ENCODE measurements at regions not wholly inside any gene's neighbourhood (a gene's known extent, or its start where the extent isn't known, plus 50 kb on each side); places are given as distances from the start of the nearest gene placed in this dataset.
"Not testable (repeated sequence)": the region's sequence is repeated elsewhere in the genome, so short reads cannot be mapped to it uniquely, and the experiment has no call there.

- no peak overlapping the region for H3K4me3 Mint-ChIP-seq
- no peaks in the 10 kb centered on the region for H3K27me3 Mint-ChIP-seq
- H3K4me1 Mint-ChIP-seq, result no peaks in the 10 kb centered on the region
- H3K9me3 Mint-ChIP-seq, result peaks cover 0 to 6% (median 2%) of the 10 kb centered on the region in 3 donors
- H3K36me3 Mint-ChIP-seq, result no peaks in the 10 kb centered on the region
- H3K27ac Mint-ChIP-seq, result no peak overlapping the region
Measured at GRCh38 chr1:90317628-90318027, 322.7 kb downstream of the ZNF326 start.

- no peak overlapping the region for H3K27ac Mint-ChIP-seq
- peaks cover 0 to 8% (median 0%) of the 10 kb centered on the region in 3 donors for H3K9me3 Mint-ChIP-seq
- no peaks in the 10 kb centered on the region for H3K36me3 Mint-ChIP-seq
- H3K27me3 Mint-ChIP-seq, result no peaks in the 10 kb centered on the region
- H3K4me3 Mint-ChIP-seq, result no peak overlapping the region
- no peaks in the 10 kb centered on the region for H3K4me1 Mint-ChIP-seq
Measured at GRCh38 chr1:90314533-90314932, 319.6 kb downstream of the ZNF326 start.

GRCh38 chr1:90313778-90314177, 318.9 kb downstream of the ZNF326 start:
- no peak overlapping the region for H3K27ac Mint-ChIP-seq
- no peak overlapping the region for H3K4me3 Mint-ChIP-seq
- peaks cover 0 to 8% (median 0%) of the 10 kb centered on the region in 3 donors for H3K9me3 Mint-ChIP-seq
- no peaks in the 10 kb centered on the region for H3K27me3 Mint-ChIP-seq
- H3K36me3 Mint-ChIP-seq, result no peaks in the 10 kb centered on the region
- no peaks in the 10 kb centered on the region for H3K4me1 Mint-ChIP-seq

GRCh38 chr1:90309806-90310205, 314.9 kb downstream of the ZNF326 start:
- peaks cover 1 to 7% (median 7%) of the 10 kb centered on the region in 3 donors for H3K9me3 Mint-ChIP-seq
- H3K4me3 Mint-ChIP-seq, result no peak overlapping the region
- H3K27me3 Mint-ChIP-seq, result no peaks in the 10 kb centered on the region
- H3K36me3 Mint-ChIP-seq, result no peaks in the 10 kb centered on the region
- no peaks in the 10 kb centered on the region for H3K4me1 Mint-ChIP-seq
- H3K27ac Mint-ChIP-seq, result no peak overlapping the region

GRCh38 chr1:90308421-90308820, 313.5 kb downstream of the ZNF326 start:
- Mint-ChIP-seq H3K27ac (no peak overlapping the region), H3K4me3 (no peak overlapping the region), H3K27me3 (no peaks in the 10 kb centered on the region), H3K36me3 (no peaks in the 10 kb centered on the region), H3K9me3 (peaks cover 1 to 7% (median 7%) of the 10 kb centered on the region in 3 donors), H3K4me1 (no peaks in the 10 kb centered on the region)

- Mint-ChIP-seq H3K4me3 (no peak overlapping the region), H3K27me3 (no peaks in the 10 kb centered on the region), H3K9me3 (peaks cover 1 to 7% (median 7%) of the 10 kb centered on the region in 3 donors), H3K36me3 (no peaks in the 10 kb centered on the region), H3K27ac (no peak overlapping the region), H3K4me1 (no peaks in the 10 kb centered on the region)
Measured at GRCh38 chr1:90305577-90305976, 310.7 kb downstream of the ZNF326 start.

- Mint-ChIP-seq H3K27ac (no peak overlapping the region), H3K36me3 (no peaks in the 10 kb centered on the region), H3K9me3 (peaks cover 0 to 4% (median 2%) of the 10 kb centered on the region in 3 donors), H3K4me1 (peaks cover 0 to 5% (median 0%) of the 10 kb centered on the region in 3 donors), H3K27me3 (peaks cover 1% of the 10 kb centered on the region), H3K4me3 (no peak overlapping the region)
Measured at GRCh38 chr1:90296327-90296726, 301.4 kb downstream of the ZNF326 start.

GRCh38 chr1:90295534-90295933, 300.6 kb downstream of the ZNF326 start:
- Mint-ChIP-seq H3K36me3 (no peaks in the 10 kb centered on the region), H3K27me3 (peaks cover 1% of the 10 kb centered on the region), H3K4me1 (peaks cover 0 to 5% (median 0%) of the 10 kb centered on the region in 3 donors), H3K27ac (no peak overlapping the region), H3K4me3 (no peak overlapping the region), H3K9me3 (peaks cover 0 to 4% (median 2%) of the 10 kb centered on the region in 3 donors)

GRCh38 chr1:90291431-90292216, 296.7 kb downstream of the ZNF326 start:
- Mint-ChIP-seq H3K4me1 (peaks cover 0 to 5% (median 0%) of the 10 kb centered on the region in 3 donors), H3K27me3 (peaks cover 1% of the 10 kb centered on the region), H3K27ac (no peak overlapping the region), H3K4me3 (no peak overlapping the region), H3K9me3 (no peaks in the 10 kb centered on the region), H3K36me3 (no peaks in the 10 kb centered on the region)

GRCh38 chr1:90282811-90283210, 287.9 kb downstream of the ZNF326 start:
- H3K27me3 Mint-ChIP-seq, result peaks cover 2% of the 10 kb centered on the region
- H3K27ac Mint-ChIP-seq, result no peak overlapping the region

GRCh38 chr1:90281886-90282285, 287.0 kb downstream of the ZNF326 start:
- H3K4me1 Mint-ChIP-seq, H3K27me3 Mint-ChIP-seq, H3K36me3 Mint-ChIP-seq, H3K27ac Mint-ChIP-seq, H3K4me3 Mint-ChIP-seq, H3K9me3 Mint-ChIP-seq: not testable (repeated sequence)

More at GRCh38 chr1:90282811-90283210, 287.9 kb downstream of the ZNF326 start:
- no peaks in the 10 kb centered on the region for H3K4me1 Mint-ChIP-seq
- no peaks in the 10 kb centered on the region for H3K9me3 Mint-ChIP-seq
- no peaks in the 10 kb centered on the region for H3K36me3 Mint-ChIP-seq
- H3K4me3 Mint-ChIP-seq, result no peak overlapping the region

- Mint-ChIP-seq H3K36me3 (no peaks in the 10 kb centered on the region), H3K9me3 (no peaks in the 10 kb centered on the region), H3K27me3 (no peaks in the 10 kb centered on the region), H3K4me3 (no peak overlapping the region), H3K4me1 (no peaks in the 10 kb centered on the region), H3K27ac (no peak overlapping the region)
Measured at GRCh38 chr1:90277270-90277669, 282.4 kb downstream of the ZNF326 start.

GRCh38 chr1:90274376-90274775, 279.5 kb downstream of the ZNF326 start:
- Mint-ChIP-seq H3K27ac (no peak overlapping the region), H3K4me1 (no peaks in the 10 kb centered on the region), H3K27me3 (no peaks in the 10 kb centered on the region), H3K36me3 (no peaks in the 10 kb centered on the region), H3K4me3 (no peak overlapping the region), H3K9me3 (peaks cover 0 to 4% (median 0%) of the 10 kb centered on the region in 3 donors)

GRCh38 chr1:90273241-90273774, 278.4 kb downstream of the ZNF326 start:
- H3K4me1 Mint-ChIP-seq, result no peaks in the 10 kb centered on the region

GRCh38 chr1:90262791-90263190, 267.9 kb downstream of the ZNF326 start:
- Mint-ChIP-seq H3K36me3 (no peaks in the 10 kb centered on the region), H3K27me3 (peaks cover 4% of the 10 kb centered on the region), H3K27ac (no peak overlapping the region), H3K4me3 (no peak overlapping the region), H3K9me3 (peaks cover 0 to 6% (median 0%) of the 10 kb centered on the region in 3 donors), H3K4me1 (no peaks in the 10 kb centered on the region)

More at GRCh38 chr1:90273241-90273774, 278.4 kb downstream of the ZNF326 start:
- Mint-ChIP-seq H3K36me3 (no peaks in the 10 kb centered on the region), H3K27me3 (peaks cover 1% of the 10 kb centered on the region), H3K4me3 (no peak overlapping the region), H3K27ac (no peak overlapping the region), H3K9me3 (peaks cover 0 to 4% (median 0%) of the 10 kb centered on the region in 3 donors)

- Mint-ChIP-seq H3K27me3 (peaks cover 4% of the 10 kb centered on the region), H3K27ac (no peak overlapping the region), H3K4me3 (no peak overlapping the region), H3K4me1 (no peaks in the 10 kb centered on the region), H3K36me3 (no peaks in the 10 kb centered on the region), H3K9me3 (peaks cover 0 to 6% (median 0%) of the 10 kb centered on the region in 3 donors)
Measured at GRCh38 chr1:90262286-90262685, 267.4 kb downstream of the ZNF326 start.
